HFFc6 (cell line): ENCODE measurements at regions not wholly inside any gene's neighbourhood (a gene's known extent, or its start where the extent isn't known, plus 50 kb on each side); places are given as distances from the start of the nearest gene placed in this dataset.

Experiments used
- DNase-seq: peaks from one replicate; pipeline ENCODE4 v3.0.0-alpha.2; 2018
- H3K27ac Mint-ChIP-seq: 2 replicates; pipeline ENCODE4 v1.8.0; 2020; ENCODE audit warnings: mild to moderate bottlenecking, mixed read lengths
- H3K27me3 Mint-ChIP-seq: 2 replicates; pipeline ENCODE4 v1.8.0; 2021; ENCODE audit warnings: mild to moderate bottlenecking, moderate library complexity, mixed read lengths; ENCODE audit not compliant: insufficient read depth
- H3K36me3 Mint-ChIP-seq: 2 replicates; pipeline ENCODE4 v1.8.0; 2021; ENCODE audit warnings: low read depth, mixed read lengths
- H3K4me1 Mint-ChIP-seq: 2 replicates; pipeline ENCODE4 v1.8.0; 2020; ENCODE audit warnings: low read depth, mixed read lengths
- H3K4me3 Mint-ChIP-seq: 2 replicates; pipeline ENCODE4 v1.8.0; 2020; ENCODE audit warnings: mild to moderate bottlenecking, moderate library complexity, mixed read lengths
- H3K9me3 Mint-ChIP-seq: 2 replicates; pipeline ENCODE4 v1.8.0; 2020; ENCODE audit warnings: mild to moderate bottlenecking, mixed read lengths
- CTCF ChIP-seq: fragments of 200-600 bp; sonication (generic); IDR thresholded peaks from 2 replicates; pipeline ENCODE4 v1.5.0; 2021; ENCODE audit warnings: antibody characterized with exemption, mild to moderate bottlenecking

GRCh38 chr19:46919324-46919723 is 58.5 kb downstream of the ARHGAP35 start:
- no peak for TF ChIP-seq CTCF
- H3K36me3 Mint-ChIP-seq = peaks cover 38% of the 10 kb centered on the region

GRCh38 chr19:46920362-46920761 is 59.6 kb downstream of the ARHGAP35 start:
- Mint-ChIP-seq H3K9me3 (no peaks in the 10 kb centered on the region), H3K4me3 (no peak overlapping the region), H3K27me3 (no peaks in the 10 kb centered on the region; the same call in 1 of the 2 replicates), H3K4me1 (peaks cover 48% of the 10 kb centered on the region), H3K36me3 (peaks cover 43% of the 10 kb centered on the region), H3K27ac (no peak overlapping the region)
- no peak for DNase-seq
- TF ChIP-seq CTCF = no peak

More at GRCh38 chr19:46919324-46919723, 58.5 kb downstream of the ARHGAP35 start:
- Mint-ChIP-seq H3K27ac (no peak overlapping the region), H3K4me1 (peaks cover 42% of the 10 kb centered on the region), H3K4me3 (no peak overlapping the region), H3K9me3 (no peaks in the 10 kb centered on the region), H3K27me3 (no peaks in the 10 kb centered on the region; the same call in 1 of the 2 replicates)
- peak; percentile 28 for DNase-seq

- Mint-ChIP-seq H3K4me3 (no peak overlapping the region), H3K9me3 (no peaks in the 10 kb centered on the region), H3K4me1 (peaks cover 50% of the 10 kb centered on the region), H3K27ac (no peak overlapping the region), H3K36me3 (peaks cover 43% of the 10 kb centered on the region), H3K27me3 (no peaks in the 10 kb centered on the region; the same call in 1 of the 2 replicates)
- DNase-seq = no peak
- no peak for TF ChIP-seq CTCF
Observed at GRCh38 chr19:46921071-46921470, 60.3 kb downstream of the ARHGAP35 start.

GRCh38 chr19:46922465-46922864 is 61.7 kb downstream of the ARHGAP35 start:
- H3K27ac Mint-ChIP-seq = no peak overlapping the region
- H3K4me3 Mint-ChIP-seq = no peak overlapping the region
- TF ChIP-seq CTCF = no peak
- no peak for DNase-seq
- peaks cover 43% of the 10 kb centered on the region for H3K36me3 Mint-ChIP-seq
- H3K9me3 Mint-ChIP-seq = no peaks in the 10 kb centered on the region
- no peaks in the 10 kb centered on the region; the same call in 1 of the 2 replicates for H3K27me3 Mint-ChIP-seq
- H3K4me1 Mint-ChIP-seq = peaks cover 53% of the 10 kb centered on the region

GRCh38 chr19:46924874-46925547 is 64.2 kb downstream of the ARHGAP35 start:
- no peak for TF ChIP-seq CTCF
- Mint-ChIP-seq H3K36me3 (peaks cover 23% of the 10 kb centered on the region), H3K4me1 (peaks cover 54% of the 10 kb centered on the region), H3K27me3 (no peaks in the 10 kb centered on the region), H3K4me3 (no peak overlapping the region), H3K9me3 (no peaks in the 10 kb centered on the region), H3K27ac (peak overlapping the region; percentile 16)
- DNase-seq = no peak
